Fibroblast of lung (primary cell): ENCODE measurements at regions not wholly inside any gene's neighbourhood (a gene's known extent, or its start where the extent isn't known, plus 50 kb on each side); places are given as distances from the start of the nearest gene placed in this dataset.
"Not testable (repeated sequence)": the region's sequence is repeated elsewhere in the genome, so short reads cannot be mapped to it uniquely, and the experiment has no call there.

Experiments
- DNase-seq, 2 donors: peaks; one replicate each; pipeline versions ENCODE4 v3.0.0 to v3.0.0-alpha.2; 2010; ENCODE audit warnings: low read depth in 2 of 2
- H2AFZ ChIP-seq: 2 replicates; pipeline ENCODE4 v1.5.1; 2012; ENCODE audit warnings: low read length, control low read depth, inconsistent platforms
- H3K27ac ChIP-seq: 2 replicates; pipeline ENCODE4 v1.5.1; 2011; ENCODE audit warnings: low read length, control low read depth; ENCODE audit not compliant: insufficient read depth
- H3K27me3 ChIP-seq: 2 replicates; pipeline ENCODE4 v1.5.1; 2011; ENCODE audit warnings: mild to moderate bottlenecking, low read length; ENCODE audit not compliant: control insufficient read depth, insufficient read depth
- H3K36me3 ChIP-seq: 2 replicates; pipeline ENCODE4 v1.5.1; 2011; ENCODE audit warnings: low read length; ENCODE audit not compliant: control insufficient read depth, insufficient read depth
- H3K4me1 ChIP-seq: 2 replicates; pipeline ENCODE4 v1.5.1; 2011; ENCODE audit warnings: low read length; ENCODE audit not compliant: control insufficient read depth, insufficient read depth; ENCODE audit errors: extremely low read depth
- H3K4me2 ChIP-seq: 2 replicates; pipeline ENCODE4 v1.5.1; 2011; ENCODE audit warnings: low read length, control low read depth; ENCODE audit not compliant: insufficient read depth; ENCODE audit errors: extremely low read depth
- H3K4me3 ChIP-seq, 4 experiments: fragments of 200-600 bp in 1 of 4; sonication (generic) in 1 of 4; replicated peaks in 1 of 4; 2 replicates each; pipeline ENCODE4 v1.5.1; 2011 to 2016; ENCODE audit warnings: low read length in 4 of 4, low read depth in 3 of 4, mild to moderate bottlenecking in 3 of 4, control low read depth in 2 of 4, inconsistent platforms in 1 of 4, mixed read lengths in 1 of 4; ENCODE audit not compliant: insufficient read depth in 1 of 4; ENCODE audit errors: control extremely low read depth in 1 of 4
- H3K79me2 ChIP-seq: 2 replicates; pipeline ENCODE4 v1.5.1; 2012; ENCODE audit warnings: mild to moderate bottlenecking, low read length, inconsistent platforms; ENCODE audit not compliant: control insufficient read depth, insufficient read depth
- H3K9ac ChIP-seq: 2 replicates; pipeline ENCODE4 v1.5.1; 2011; ENCODE audit warnings: mild to moderate bottlenecking, low read length, control low read depth; ENCODE audit not compliant: insufficient read depth
- H3K9me3 ChIP-seq: 2 replicates; pipeline ENCODE4 v1.5.1; 2012; ENCODE audit warnings: low read depth, low read length; ENCODE audit not compliant: control insufficient read depth, insufficient read depth
- H4K20me1 ChIP-seq: 2 replicates; pipeline ENCODE4 v1.5.1; 2011; ENCODE audit warnings: low read length; ENCODE audit not compliant: control insufficient read depth, insufficient read depth; ENCODE audit errors: extremely low read depth
- TF ChIP-seq, protein P1 (sequence below), 2 donors: IDR thresholded peaks in 1 of 2; conservative IDR thresholded peaks in 1 of 2; 1 replicate in 1 of 2; 2 replicates in 1 of 2; pipeline ENCODE4 v1.5.1; 2011 to 2012; ENCODE audit warnings: low read length in 2 of 2, control low read depth in 1 of 2, inconsistent platforms in 1 of 2, low read depth in 1 of 2, mild to moderate bottlenecking in 1 of 2

DNA sequence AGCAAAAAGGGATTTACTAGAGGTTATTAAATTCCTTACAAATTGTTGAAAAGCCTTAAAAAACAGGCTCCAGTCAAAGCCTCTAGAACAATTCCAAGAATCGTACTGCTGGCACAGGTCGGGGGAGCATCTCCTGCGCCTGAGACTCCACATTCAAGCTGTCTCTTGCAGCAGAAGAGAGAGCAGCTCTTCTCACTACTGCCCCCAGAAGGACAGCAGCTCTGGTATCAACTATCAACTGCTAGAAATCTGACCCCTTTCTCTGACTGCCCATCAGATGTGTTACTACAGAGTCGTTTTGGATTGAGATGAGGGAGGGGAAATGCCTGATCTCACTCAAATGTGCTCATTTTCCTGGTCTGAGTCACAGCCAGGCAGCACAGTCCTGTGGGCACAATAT lies 403.6 kb downstream of the RPIA start:
- H3K36me3 ChIP-seq, H3K27me3 ChIP-seq, H4K20me1 ChIP-seq, H2AFZ ChIP-seq, H3K4me2 ChIP-seq, DNase-seq, H3K4me1 ChIP-seq, H3K4me3 ChIP-seq, H3K9me3 ChIP-seq, H3K9ac ChIP-seq, H3K79me2 ChIP-seq, H3K27ac ChIP-seq: not testable (repeated sequence)

DNA sequence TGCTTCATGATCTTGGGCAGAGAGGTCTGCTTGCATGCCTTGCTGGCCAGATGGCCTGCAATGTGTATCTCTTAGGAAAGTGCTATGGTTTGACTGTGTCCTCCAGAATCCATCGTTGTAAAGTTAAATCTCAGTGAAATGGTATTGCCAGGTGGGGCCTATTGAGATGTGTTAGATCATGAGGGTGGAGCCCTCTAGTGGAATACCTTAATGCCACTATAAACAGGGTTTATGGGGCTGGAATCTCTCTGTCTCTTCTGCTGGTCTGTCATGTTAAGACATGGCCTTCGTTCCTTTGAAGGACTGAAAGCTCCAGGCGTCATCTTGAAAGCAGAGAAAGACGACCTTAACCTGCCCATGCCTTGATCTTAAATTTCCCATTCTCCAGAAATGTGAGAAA lies 411.1 kb downstream of the RPIA start:
- H3K9me3 ChIP-seq, H2AFZ ChIP-seq, H3K79me2 ChIP-seq, H3K4me3 ChIP-seq, H3K4me1 ChIP-seq, H4K20me1 ChIP-seq, DNase-seq, H3K27me3 ChIP-seq, H3K4me2 ChIP-seq, H3K36me3 ChIP-seq, H3K27ac ChIP-seq, H3K9ac ChIP-seq: not testable (repeated sequence)

DNA sequence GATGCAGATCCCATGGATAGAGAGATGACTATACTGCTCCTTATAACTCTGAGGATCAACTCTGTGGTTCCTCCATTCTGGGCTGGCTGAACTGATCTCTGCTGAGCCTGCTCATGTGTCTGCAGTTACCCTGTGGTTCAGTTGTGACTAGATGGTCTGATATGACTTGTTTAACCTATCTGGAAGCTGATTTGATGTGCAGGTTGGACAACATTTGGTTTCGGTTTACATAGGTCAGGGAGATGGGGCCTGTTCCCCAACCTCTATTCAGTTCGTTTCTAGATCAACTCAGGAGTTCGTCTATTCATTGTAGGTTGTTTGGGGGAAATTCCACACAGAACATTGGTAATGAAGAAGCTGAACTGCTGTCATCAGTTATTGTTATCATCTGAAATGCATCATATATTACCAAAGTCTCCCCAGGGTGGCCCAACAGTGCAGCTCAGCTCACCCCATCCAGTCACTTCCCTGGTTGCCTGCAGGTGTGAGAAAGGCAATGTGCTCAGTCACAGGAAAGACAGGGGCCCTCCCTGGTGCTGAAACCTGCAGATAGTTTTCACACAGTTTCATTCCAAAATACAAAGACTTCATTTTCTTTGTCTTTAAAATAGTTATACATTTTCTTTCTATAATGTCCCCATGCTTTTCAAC lies 415.0 kb downstream of the RPIA start:
- H3K27ac ChIP-seq, H3K4me2 ChIP-seq, DNase-seq, H4K20me1 ChIP-seq, H3K4me3 ChIP-seq, H3K79me2 ChIP-seq, H2AFZ ChIP-seq, H3K9me3 ChIP-seq, H3K4me1 ChIP-seq, H3K36me3 ChIP-seq, H3K27me3 ChIP-seq, H3K9ac ChIP-seq: not testable (repeated sequence)

DNA sequence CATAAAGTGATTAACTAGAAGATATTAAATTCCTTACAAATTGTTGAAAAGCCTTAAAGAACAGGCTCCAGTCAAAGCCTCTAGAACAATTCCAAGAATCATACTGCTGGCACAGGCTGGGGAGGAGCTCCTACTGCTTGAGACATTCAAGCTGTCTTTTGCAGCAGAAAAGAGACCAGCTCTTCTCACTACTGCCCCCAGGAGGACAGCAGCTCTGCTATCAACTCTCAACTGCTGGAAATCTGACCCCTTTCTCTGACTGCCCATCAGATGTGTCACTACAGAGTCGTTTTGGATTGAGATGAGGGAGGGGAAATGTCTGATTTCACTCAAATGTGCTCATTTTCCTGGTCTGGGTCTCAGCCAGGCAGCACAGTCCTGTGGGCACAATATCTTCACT lies 421.0 kb downstream of the RPIA start:
- H3K79me2 ChIP-seq, H3K27ac ChIP-seq, H3K4me3 ChIP-seq, H3K4me1 ChIP-seq, H3K4me2 ChIP-seq, H4K20me1 ChIP-seq, H3K9me3 ChIP-seq, H3K9ac ChIP-seq, H3K36me3 ChIP-seq, H3K27me3 ChIP-seq, H2AFZ ChIP-seq: not testable (repeated sequence)
- TF ChIP-seq, protein P1, sequence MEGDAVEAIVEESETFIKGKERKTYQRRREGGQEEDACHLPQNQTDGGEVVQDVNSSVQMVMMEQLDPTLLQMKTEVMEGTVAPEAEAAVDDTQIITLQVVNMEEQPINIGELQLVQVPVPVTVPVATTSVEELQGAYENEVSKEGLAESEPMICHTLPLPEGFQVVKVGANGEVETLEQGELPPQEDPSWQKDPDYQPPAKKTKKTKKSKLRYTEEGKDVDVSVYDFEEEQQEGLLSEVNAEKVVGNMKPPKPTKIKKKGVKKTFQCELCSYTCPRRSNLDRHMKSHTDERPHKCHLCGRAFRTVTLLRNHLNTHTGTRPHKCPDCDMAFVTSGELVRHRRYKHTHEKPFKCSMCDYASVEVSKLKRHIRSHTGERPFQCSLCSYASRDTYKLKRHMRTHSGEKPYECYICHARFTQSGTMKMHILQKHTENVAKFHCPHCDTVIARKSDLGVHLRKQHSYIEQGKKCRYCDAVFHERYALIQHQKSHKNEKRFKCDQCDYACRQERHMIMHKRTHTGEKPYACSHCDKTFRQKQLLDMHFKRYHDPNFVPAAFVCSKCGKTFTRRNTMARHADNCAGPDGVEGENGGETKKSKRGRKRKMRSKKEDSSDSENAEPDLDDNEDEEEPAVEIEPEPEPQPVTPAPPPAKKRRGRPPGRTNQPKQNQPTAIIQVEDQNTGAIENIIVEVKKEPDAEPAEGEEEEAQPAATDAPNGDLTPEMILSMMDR (conservative IDR thresholded peaks at IDR 0.05 in 1 of 2, IDR thresholded peaks at IDR 0.05 in 1 of 2; ENCODE audit: low read depth in 1 of 2, low read length in 2 of 2) = peak; percentile 20 to 25
- DNase-seq = peak in 1 of 2 donors; percentile 3

DNA sequence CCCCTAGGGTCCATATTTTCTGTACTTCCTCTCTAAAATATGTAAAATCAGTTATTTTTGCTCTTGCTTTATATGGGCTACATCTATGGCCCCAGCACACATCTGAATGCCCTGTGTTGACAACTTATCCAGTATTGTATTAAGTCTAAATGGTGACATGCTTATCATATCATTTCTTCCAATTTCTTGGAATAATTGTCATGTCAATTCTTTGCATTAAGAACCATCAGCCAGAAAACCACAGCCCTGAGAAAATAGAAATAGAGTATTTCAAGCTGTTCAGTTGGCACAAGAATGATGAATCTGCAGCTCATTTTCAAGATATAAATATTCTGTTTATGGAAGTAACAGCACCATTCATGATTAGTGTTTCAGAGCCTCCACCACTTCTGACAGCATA lies 421.8 kb downstream of the RPIA start:
- not testable (repeated sequence) for H3K27me3 ChIP-seq, H3K9me3 ChIP-seq, H3K4me1 ChIP-seq, H3K4me3 ChIP-seq, H3K27ac ChIP-seq, H3K9ac ChIP-seq, H3K4me2 ChIP-seq, H3K79me2 ChIP-seq, H3K36me3 ChIP-seq, DNase-seq, H4K20me1 ChIP-seq, H2AFZ ChIP-seq

DNA sequence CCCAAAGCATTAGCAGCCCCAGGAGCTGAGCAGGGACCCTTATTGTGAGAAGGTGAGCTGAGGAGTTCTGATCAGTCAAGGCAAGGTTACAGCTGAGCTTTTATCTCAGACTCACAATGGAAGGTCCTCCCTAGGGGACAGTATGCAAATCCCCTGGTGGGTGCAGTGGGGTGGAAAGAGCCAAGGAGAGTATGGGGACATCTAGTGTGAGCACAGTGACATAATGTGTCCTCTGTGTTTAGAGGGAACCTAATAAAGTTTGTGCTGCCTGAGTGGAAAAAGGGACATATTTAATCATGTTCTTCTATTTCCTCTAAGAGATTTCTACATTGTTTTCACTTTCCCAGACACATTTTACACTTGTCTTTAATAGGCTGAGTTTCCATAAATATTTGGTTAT lies 438.0 kb downstream of the RPIA start:
- H3K4me3 ChIP-seq, H3K27ac ChIP-seq, H3K27me3 ChIP-seq, H3K4me2 ChIP-seq, H4K20me1 ChIP-seq, H3K4me1 ChIP-seq, H2AFZ ChIP-seq, H3K9ac ChIP-seq, DNase-seq, H3K9me3 ChIP-seq, H3K79me2 ChIP-seq, H3K36me3 ChIP-seq: not testable (repeated sequence)
